ENCODE measurements at regions not wholly inside any gene's neighbourhood (a gene's known extent, or its start where the extent isn't known, plus 50 kb on each side); places are given as distances from the start of the nearest gene placed in this dataset.

DNA sequence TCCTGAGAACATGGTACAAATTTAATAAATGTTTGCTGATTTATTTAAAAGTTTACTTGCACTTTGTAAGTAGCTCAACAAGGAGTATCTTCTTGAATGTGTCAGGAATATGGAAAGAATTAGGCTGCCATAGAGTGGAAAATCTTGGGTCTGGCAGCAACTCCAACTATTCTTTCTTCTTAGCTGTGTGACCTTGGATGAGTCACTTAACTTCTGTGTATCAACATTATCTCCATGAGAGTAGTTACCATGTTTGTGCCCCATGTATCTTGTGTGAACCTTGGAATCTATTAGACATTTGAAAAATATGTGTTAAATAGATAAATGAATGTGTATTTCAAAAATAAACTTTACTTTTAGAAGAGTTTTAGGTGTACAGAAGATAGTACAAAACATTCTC, 348.8 kb downstream of the GBA3 start:
- TF ChIP-seq, protein P1, sequence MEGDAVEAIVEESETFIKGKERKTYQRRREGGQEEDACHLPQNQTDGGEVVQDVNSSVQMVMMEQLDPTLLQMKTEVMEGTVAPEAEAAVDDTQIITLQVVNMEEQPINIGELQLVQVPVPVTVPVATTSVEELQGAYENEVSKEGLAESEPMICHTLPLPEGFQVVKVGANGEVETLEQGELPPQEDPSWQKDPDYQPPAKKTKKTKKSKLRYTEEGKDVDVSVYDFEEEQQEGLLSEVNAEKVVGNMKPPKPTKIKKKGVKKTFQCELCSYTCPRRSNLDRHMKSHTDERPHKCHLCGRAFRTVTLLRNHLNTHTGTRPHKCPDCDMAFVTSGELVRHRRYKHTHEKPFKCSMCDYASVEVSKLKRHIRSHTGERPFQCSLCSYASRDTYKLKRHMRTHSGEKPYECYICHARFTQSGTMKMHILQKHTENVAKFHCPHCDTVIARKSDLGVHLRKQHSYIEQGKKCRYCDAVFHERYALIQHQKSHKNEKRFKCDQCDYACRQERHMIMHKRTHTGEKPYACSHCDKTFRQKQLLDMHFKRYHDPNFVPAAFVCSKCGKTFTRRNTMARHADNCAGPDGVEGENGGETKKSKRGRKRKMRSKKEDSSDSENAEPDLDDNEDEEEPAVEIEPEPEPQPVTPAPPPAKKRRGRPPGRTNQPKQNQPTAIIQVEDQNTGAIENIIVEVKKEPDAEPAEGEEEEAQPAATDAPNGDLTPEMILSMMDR (IDR thresholded peaks at IDR 0.05; ENCODE audit: low read depth, low read length, missing input control): no peak
- TF ChIP-seq RAD21 (IDR thresholded peaks at IDR 0.05) (no peak), JUND (IDR thresholded peaks at IDR 0.05) (no peak), GABPA (IDR thresholded peaks at IDR 0.05 in 1 of 2, conservative IDR thresholded peaks at IDR 0.05 in 1 of 2) (no peak)
- TF ChIP-seq, protein P2, sequence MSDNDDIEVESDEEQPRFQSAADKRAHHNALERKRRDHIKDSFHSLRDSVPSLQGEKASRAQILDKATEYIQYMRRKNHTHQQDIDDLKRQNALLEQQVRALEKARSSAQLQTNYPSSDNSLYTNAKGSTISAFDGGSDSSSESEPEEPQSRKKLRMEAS (IDR thresholded peaks at IDR 0.05): no peak
